ENCODE measurements at regions not wholly inside any gene's neighbourhood (a gene's known extent, or its start where the extent isn't known, plus 50 kb on each side); places are given as distances from the start of the nearest gene placed in this dataset.

DNA sequence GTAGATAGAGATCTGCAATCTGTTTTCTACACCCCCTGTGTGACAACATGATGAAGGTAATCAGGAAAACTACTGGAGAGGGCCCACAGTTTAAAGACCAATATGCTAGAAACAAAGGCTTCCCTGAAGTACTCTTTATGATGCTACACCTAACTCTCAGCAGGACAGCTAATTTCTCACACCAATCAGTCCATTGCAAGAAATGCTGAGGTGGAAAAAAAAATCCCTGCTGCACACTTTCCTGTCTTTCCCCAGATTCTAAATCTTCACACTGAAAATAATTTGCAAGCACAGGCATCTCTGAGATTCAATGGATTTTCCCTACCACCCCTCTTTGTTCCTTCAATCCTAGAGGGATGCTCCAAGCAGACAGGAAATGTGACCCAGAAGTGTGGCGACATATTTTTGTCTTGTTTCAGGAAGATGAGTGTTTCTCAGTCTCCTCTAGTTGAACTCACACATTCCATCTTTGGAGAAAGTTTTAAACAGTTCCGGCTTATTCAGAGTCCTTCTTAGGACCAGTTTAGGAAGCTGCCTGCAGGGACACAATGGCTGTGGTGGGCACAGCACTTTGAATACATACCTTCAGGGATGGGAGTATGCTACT, 671.6 kb downstream of the DIAPH3 start:
- no peak for TF ChIP-seq CREB5 (CRISPR knock-in tag; IDR thresholded peaks at IDR 0.05; ENCODE audit: low read depth)
- TF ChIP-seq ZNF70 (CRISPR knock-in tag; IDR thresholded peaks at IDR 0.05), result no peak
- no peak for TF ChIP-seq ZNF8 (CRISPR knock-in tag; IDR thresholded peaks at IDR 0.05)
- TF ChIP-seq TOX (CRISPR knock-in tag; IDR thresholded peaks at IDR 0.05; ENCODE audit: borderline replicate concordance), result no peak
- TF ChIP-seq ISL1 (CRISPR knock-in tag; IDR thresholded peaks at IDR 0.05), result no peak
- TF ChIP-seq RARB (CRISPR knock-in tag; IDR thresholded peaks at IDR 0.05), result no peak
- TF ChIP-seq, protein P1, sequence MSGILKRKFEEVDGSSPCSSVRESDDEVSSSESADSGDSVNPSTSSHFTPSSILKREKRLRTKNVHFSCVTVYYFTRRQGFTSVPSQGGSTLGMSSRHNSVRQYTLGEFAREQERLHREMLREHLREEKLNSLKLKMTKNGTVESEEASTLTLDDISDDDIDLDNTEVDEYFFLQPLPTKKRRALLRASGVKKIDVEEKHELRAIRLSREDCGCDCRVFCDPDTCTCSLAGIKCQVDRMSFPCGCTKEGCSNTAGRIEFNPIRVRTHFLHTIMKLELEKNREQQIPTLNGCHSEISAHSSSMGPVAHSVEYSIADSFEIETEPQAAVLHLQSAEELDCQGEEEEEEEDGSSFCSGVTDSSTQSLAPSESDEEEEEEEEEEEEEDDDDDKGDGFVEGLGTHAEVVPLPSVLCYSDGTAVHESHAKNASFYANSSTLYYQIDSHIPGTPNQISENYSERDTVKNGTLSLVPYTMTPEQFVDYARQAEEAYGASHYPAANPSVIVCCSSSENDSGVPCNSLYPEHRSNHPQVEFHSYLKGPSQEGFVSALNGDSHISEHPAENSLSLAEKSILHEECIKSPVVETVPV (CRISPR knock-in tag; IDR thresholded peaks at IDR 0.05), result no peak
- no peak for TF ChIP-seq CSDC2 (CRISPR knock-in tag; IDR thresholded peaks at IDR 0.05)
- TF ChIP-seq ZFP30 (CRISPR knock-in tag; IDR thresholded peaks at IDR 0.05), result no peak
- TF ChIP-seq ZNF565 (CRISPR knock-in tag; conservative IDR thresholded peaks at IDR 0.05; ENCODE audit: low read depth), result no peak
- no peak for TF ChIP-seq PATZ1 (CRISPR knock-in tag; IDR thresholded peaks at IDR 0.05; ENCODE audit: borderline replicate concordance)

Measured in SK-N-SH treated with all-trans-retinoic acid at 6 μM for 48 hours (cell line).